Adrenal gland (tissue), 9 donors: ENCODE measurements at regions not wholly inside any gene's neighbourhood (a gene's known extent, or its start where the extent isn't known, plus 50 kb on each side); places are given as distances from the start of the nearest gene placed in this dataset.

ENCODE experiments used
- DNase-seq, 7 donors: peaks; one replicate each; pipeline ENCODE4 v3.0.0-alpha.2; 2019 to 2020
- H3K27ac ChIP-seq, 5 donors: fragments of 200-600 bp; sonication (generic) in 4 of 5; 1 replicate in 3 of 5; 2 replicates in 2 of 5; pipeline versions ENCODE4 v1.5.1 to v1.8.0; 2016 to 2020; ENCODE audit warnings: mild to moderate bottlenecking in 1 of 5
- H3K27me3 ChIP-seq: fragments of 200-600 bp; 2 replicates; pipeline ENCODE4 v1.8.0; 2021
- H3K36me3 ChIP-seq, 2 donors: fragments of 200-600 bp; replicated peaks in 1 of 2; 1 replicate in 1 of 2; 2 replicates in 1 of 2; pipeline versions ENCODE4 v1.5.1 to v1.8.0; 2018 to 2022
- H3K4me1 ChIP-seq, 2 donors: fragments of 200-600 bp; replicated peaks in 1 of 2; 1 replicate in 1 of 2; 2 replicates in 1 of 2; pipeline versions ENCODE4 v1.5.1 to v1.8.0; 2018 to 2021
- H3K4me3 ChIP-seq, 4 donors: fragments of 200-600 bp; sonication (generic) in 3 of 4; one replicate each; pipeline ENCODE4 v1.5.1; 2016 to 2018
- H3K9me3 ChIP-seq, 3 donors: fragments of 200-600 bp; sonication (generic) in 1 of 3; replicated peaks in 1 of 3; 1 replicate in 2 of 3; 2 replicates in 1 of 3; pipeline versions ENCODE4 v1.5.1 to v1.8.0; 2016 to 2021
- POLR2A ChIP-seq, 2 donors: fragments of 450-650 bp; IDR thresholded peaks; one replicate each; pipeline ENCODE4 v1.6.1; 2017; ENCODE audit warnings: antibody characterized with exemption in 2 of 2, mild to moderate bottlenecking in 2 of 2, moderate library complexity in 1 of 2
- WGBS, 4 donors: extraction: QIAGEN DNeasy Blood & Tissue Kit in 2 of 4; methylation state at CpG; one replicate each; pipeline versions ENCODE4 v1.1.5 to v1.1.7; 2013 to 2017; 5-methylcytosine and 5-hydroxymethylcytosine counted together
- intact Hi-C, 2 donors: fragments of 100-400 bp; cut with DNase I; formaldehyde crosslinking; loops; one replicate each; pipeline versions ENCODE4 v1.14.1 to v1.15.0; 2022 to 2023
- TF ChIP-seq, protein P1 (sequence below), 6 experiments: fragments of 450-650 bp in 4 of 6; fragments of 200-600 bp in 2 of 6; sonication (generic) in 1 of 6; IDR thresholded peaks; 1 replicate in 5 of 6; 2 replicates in 1 of 6; pipeline versions ENCODE4 v1.5.1 to v1.8.0; 2016 to 2021; ENCODE audit warnings: antibody characterized with exemption in 6 of 6, mild to moderate bottlenecking in 2 of 6, moderate library complexity in 1 of 6
- donor health status: healthy with polysubstance abuse.
- donor health status: Bipolar disorder and iron deficiency.
- donor health status: DM: yes; HTN: yes; CAD: no.
- donor health status: DM: no; HTN: no; CAD: no.
- donor health status: DM: no; HTN: no; CAD: no.

- Histone ChIP-seq H3K36me3 (no peaks in the 10 kb centered on the region), H3K9me3 (no peaks in the 10 kb centered on the region), H3K27me3 (no peaks in the 10 kb centered on the region), H3K4me3 (no peak overlapping the region), H3K27ac (no peak overlapping the region), H3K4me1 (no peaks in the 10 kb centered on the region)
- TF ChIP-seq, protein P1, sequence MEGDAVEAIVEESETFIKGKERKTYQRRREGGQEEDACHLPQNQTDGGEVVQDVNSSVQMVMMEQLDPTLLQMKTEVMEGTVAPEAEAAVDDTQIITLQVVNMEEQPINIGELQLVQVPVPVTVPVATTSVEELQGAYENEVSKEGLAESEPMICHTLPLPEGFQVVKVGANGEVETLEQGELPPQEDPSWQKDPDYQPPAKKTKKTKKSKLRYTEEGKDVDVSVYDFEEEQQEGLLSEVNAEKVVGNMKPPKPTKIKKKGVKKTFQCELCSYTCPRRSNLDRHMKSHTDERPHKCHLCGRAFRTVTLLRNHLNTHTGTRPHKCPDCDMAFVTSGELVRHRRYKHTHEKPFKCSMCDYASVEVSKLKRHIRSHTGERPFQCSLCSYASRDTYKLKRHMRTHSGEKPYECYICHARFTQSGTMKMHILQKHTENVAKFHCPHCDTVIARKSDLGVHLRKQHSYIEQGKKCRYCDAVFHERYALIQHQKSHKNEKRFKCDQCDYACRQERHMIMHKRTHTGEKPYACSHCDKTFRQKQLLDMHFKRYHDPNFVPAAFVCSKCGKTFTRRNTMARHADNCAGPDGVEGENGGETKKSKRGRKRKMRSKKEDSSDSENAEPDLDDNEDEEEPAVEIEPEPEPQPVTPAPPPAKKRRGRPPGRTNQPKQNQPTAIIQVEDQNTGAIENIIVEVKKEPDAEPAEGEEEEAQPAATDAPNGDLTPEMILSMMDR (IDR thresholded peaks at IDR 0.05), result no peak
- TF ChIP-seq POLR2A (IDR thresholded peaks at IDR 0.05), result no peak
- WGBS, 4 donors, result 84 to 100% (median 95%) methylated on average over 1 of the region's 1 CpG; no CpG with 5 or more reads in 1 of the 4 donors
- intact Hi-C loops, result no loop called here
- no peak for DNase-seq
Observed at GRCh38 chr3:87977765-87978164, 81.0 kb downstream of the CGGBP1 start.

DNA sequence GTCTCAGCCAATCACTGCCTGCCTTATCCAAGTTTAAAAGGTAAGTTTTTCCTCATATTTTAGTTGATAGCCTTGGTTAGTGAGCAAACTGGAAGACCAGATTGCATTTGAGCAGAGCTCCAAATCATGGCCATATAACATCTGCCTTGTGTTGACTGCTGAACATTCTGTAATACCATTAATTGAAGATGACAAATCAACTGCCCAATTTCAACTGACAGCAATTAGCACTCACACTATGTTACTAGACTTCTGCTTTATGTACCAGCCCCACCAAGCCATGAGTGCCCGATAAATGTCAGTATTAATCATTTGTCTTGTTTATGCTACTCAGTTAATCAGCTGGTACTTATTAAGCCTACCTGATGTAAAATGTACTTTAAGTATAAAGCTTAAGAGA lies 83.1 kb downstream of the CGGBP1 start:
- no peak for DNase-seq
- no peaks in the 10 kb centered on the region for H3K27me3 ChIP-seq
- no peaks in the 10 kb centered on the region for H3K4me1 ChIP-seq
- 43 to 68% (median 66%) methylated on average over 1 of the region's 1 CpG for WGBS, 4 donors
- H3K4me3 ChIP-seq, result no peak overlapping the region
- intact Hi-C loops, result no loop called here
- H3K27ac ChIP-seq, result no peak overlapping the region
- TF ChIP-seq, protein P1 (IDR thresholded peaks at IDR 0.05), result no peak
- TF ChIP-seq POLR2A (IDR thresholded peaks at IDR 0.05), result no peak
- no peaks in the 10 kb centered on the region for H3K36me3 ChIP-seq
- no peaks in the 10 kb centered on the region for H3K9me3 ChIP-seq

GRCh38 chr3:87973906-87974305 lies 84.9 kb downstream of the CGGBP1 start:
- no peak for DNase-seq
- TF ChIP-seq, protein P1 (IDR thresholded peaks at IDR 0.05), result no peak
- TF ChIP-seq POLR2A (IDR thresholded peaks at IDR 0.05), result no peak
- 60 to 71% (median 66%) methylated on average over 5 of the region's 5 CpGs for WGBS, 4 donors
- H3K9me3 ChIP-seq, result no peaks in the 10 kb centered on the region
- intact Hi-C loops, result no loop called here
- no peaks in the 10 kb centered on the region for H3K36me3 ChIP-seq
- H3K27ac ChIP-seq, result no peak overlapping the region
- H3K27me3 ChIP-seq, result no peaks in the 10 kb centered on the region
- H3K4me3 ChIP-seq, result no peak overlapping the region
- H3K4me1 ChIP-seq, result no peaks in the 10 kb centered on the region

DNA sequence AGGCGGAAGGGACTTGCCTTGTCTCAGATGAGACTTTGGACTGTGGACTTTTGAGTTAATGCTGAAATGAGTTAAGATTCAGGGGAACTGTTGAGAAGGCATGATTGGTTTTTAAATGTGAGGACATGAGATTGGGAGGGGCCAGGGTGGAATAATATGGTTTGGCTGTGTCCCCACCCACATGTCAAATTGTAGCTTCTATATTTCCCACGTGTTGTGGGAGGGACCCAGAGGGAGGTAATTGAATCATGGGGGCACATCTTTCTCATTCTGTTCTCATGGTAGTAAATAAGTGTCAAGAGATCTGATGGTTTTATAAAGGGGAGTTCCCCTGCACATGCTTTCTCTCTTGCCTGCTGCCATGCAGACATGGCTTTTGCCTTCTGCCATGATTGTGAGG lies 89.2 kb downstream of the CGGBP1 start:
- Histone ChIP-seq H3K4me1 (no peaks in the 10 kb centered on the region), H3K27me3 (no peaks in the 10 kb centered on the region), H3K4me3 (no peak overlapping the region), H3K27ac (no peak overlapping the region), H3K9me3 (no peaks in the 10 kb centered on the region), H3K36me3 (no peaks in the 10 kb centered on the region)
- DNase-seq, result no peak
- intact Hi-C loops, result no loop called here
- WGBS, 4 donors, result 54 to 72% (median 67%) methylated on average over 2 of the region's 2 CpGs
- TF ChIP-seq, protein P1 (IDR thresholded peaks at IDR 0.05), result no peak
- TF ChIP-seq POLR2A (IDR thresholded peaks at IDR 0.05), result no peak
